Chondrocyte (in vitro differentiated cells): ENCODE measurements at regions not wholly inside any gene's neighbourhood (a gene's known extent, or its start where the extent isn't known, plus 50 kb on each side); places are given as distances from the start of the nearest gene placed in this dataset.

ENCODE experiments used
- DNase-seq: peaks from one replicate; pipeline ENCODE4 v3.0.0; 2021; ENCODE audit warnings: mixed read lengths, low spot score
- H3K27ac Mint-ChIP-seq: one replicate; pipeline ENCODE4 v1.8.0; 2021; ENCODE audit warnings: mild to moderate bottlenecking, moderate library complexity, mixed read lengths; ENCODE audit not compliant: unreplicated experiment
- H3K27me3 Mint-ChIP-seq: 2 replicates; pipeline ENCODE4 v1.8.0; 2021; ENCODE audit warnings: low read depth, mixed read lengths
- H3K36me3 Mint-ChIP-seq: 2 replicates; pipeline ENCODE4 v1.8.0; 2021; ENCODE audit warnings: low read depth, mixed read lengths
- H3K4me1 Mint-ChIP-seq: 2 replicates; pipeline ENCODE4 v1.8.0; 2021; ENCODE audit warnings: low read depth, mild to moderate bottlenecking, mixed read lengths
- H3K4me3 Mint-ChIP-seq: one replicate; pipeline ENCODE4 v1.8.0; 2021; ENCODE audit warnings: mild to moderate bottlenecking, moderate library complexity, mixed read lengths; ENCODE audit not compliant: unreplicated experiment
- H3K9me3 Mint-ChIP-seq: 2 replicates; pipeline ENCODE4 v1.8.0; 2021; ENCODE audit warnings: low read depth, mixed read lengths
- CTCF ChIP-seq: fragments of 200-600 bp; sonication (generic); IDR thresholded peaks from 2 replicates; pipeline ENCODE4 v1.5.0; 2021; ENCODE audit warnings: antibody characterized with exemption, mild to moderate bottlenecking, moderate library complexity

GRCh38 chr11:32032478-32032877 lies 58.4 kb upstream of the RCN1 start:
- Mint-ChIP-seq H3K27me3 (no peaks in the 10 kb centered on the region), H3K36me3 (no peaks in the 10 kb centered on the region), H3K4me1 (no peaks in the 10 kb centered on the region), H3K9me3 (no peaks in the 10 kb centered on the region), H3K4me3 (no peak overlapping the region), H3K27ac (no peak overlapping the region)
- no peak for DNase-seq
- TF ChIP-seq CTCF, result no peak

- Mint-ChIP-seq H3K27ac (no peak overlapping the region), H3K36me3 (no peaks in the 10 kb centered on the region), H3K4me1 (no peaks in the 10 kb centered on the region), H3K4me3 (no peak overlapping the region), H3K27me3 (no peaks in the 10 kb centered on the region), H3K9me3 (no peaks in the 10 kb centered on the region)
- DNase-seq, result no peak
- no peak for TF ChIP-seq CTCF
Observed at GRCh38 chr11:32032052-32032451, 58.8 kb upstream of the RCN1 start.

GRCh38 chr11:32030875-32031503 lies 59.9 kb upstream of the RCN1 start:
- Mint-ChIP-seq H3K4me1 (no peaks in the 10 kb centered on the region), H3K9me3 (no peaks in the 10 kb centered on the region), H3K36me3 (no peaks in the 10 kb centered on the region), H3K27me3 (no peaks in the 10 kb centered on the region), H3K4me3 (no peak overlapping the region), H3K27ac (no peak overlapping the region)
- no peak for TF ChIP-seq CTCF
- DNase-seq, result no peak

- no peak for TF ChIP-seq CTCF
- no peaks in the 10 kb centered on the region for H3K27me3 Mint-ChIP-seq
- no peaks in the 10 kb centered on the region for H3K4me1 Mint-ChIP-seq
- no peak overlapping the region for H3K4me3 Mint-ChIP-seq
- DNase-seq, result no peak
- H3K27ac Mint-ChIP-seq, result peak overlapping the region; percentile 49
- no peaks in the 10 kb centered on the region for H3K9me3 Mint-ChIP-seq
- no peaks in the 10 kb centered on the region for H3K36me3 Mint-ChIP-seq
Observed at GRCh38 chr11:32029721-32030120, 61.2 kb upstream of the RCN1 start.

GRCh38 chr11:32028201-32028600 lies 62.7 kb upstream of the RCN1 start:
- TF ChIP-seq CTCF, result no peak
- Mint-ChIP-seq H3K27me3 (peaks cover 3% of the 10 kb centered on the region), H3K27ac (no peak overlapping the region)

More at GRCh38 chr11:32028201-32028600, 62.7 kb upstream of the RCN1 start:
- no peaks in the 10 kb centered on the region for H3K4me1 Mint-ChIP-seq
- H3K9me3 Mint-ChIP-seq, result no peaks in the 10 kb centered on the region
- DNase-seq, result no peak
- no peak overlapping the region for H3K4me3 Mint-ChIP-seq
- H3K36me3 Mint-ChIP-seq, result no peaks in the 10 kb centered on the region
